CD4-positive, alpha-beta T cell (primary cell): ENCODE measurements at regions not wholly inside any gene's neighbourhood (a gene's known extent, or its start where the extent isn't known, plus 50 kb on each side); places are given as distances from the start of the nearest gene placed in this dataset.

ENCODE experiments used
- ATAC-seq: fragments of 200-7000 bp; cut with Tn5 transposase; one replicate; pipeline ENCODE4 v1.10.0; 2022; ENCODE audit warnings: mild to moderate bottlenecking; ENCODE audit not compliant: poor library complexity
- CTCF ChIA-PET: fragments of 350-600 bp; sonication (Branson Sonifier 250); formaldehyde crosslinking; loops from one replicate; lab custom pipeline; 2021; ENCODE audit warnings: antibody characterized with exemption, inconsistent platforms; lab: Charles Lee
- POLR2A ChIA-PET: fragments of 350-600 bp; sonication (Branson Sonifier 250); formaldehyde crosslinking; loops from one replicate; lab custom pipeline; 2021; ENCODE audit warnings: antibody characterized with exemption, inconsistent platforms; lab: Charles Lee
- DNase-seq, 14 experiments: peaks; one replicate each; pipeline ENCODE4 v3.0.0-alpha.2; 2013 to 2020; ENCODE audit warnings: mixed read lengths in 2 of 14
- H3K27ac ChIP-seq, 2 donors: one replicate each; pipeline versions ENCODE4 v1.5.1 to v1.7.0; 2013; ENCODE audit warnings: low read length in 2 of 2, low read depth in 1 of 2, mild to moderate bottlenecking in 1 of 2
- H3K27me3 ChIP-seq, 2 experiments: 1 replicate in 1 of 2; 2 replicates in 1 of 2; pipeline versions ENCODE4 v1.6.1 to v1.7.0; 2013; ENCODE audit warnings: low read length in 2 of 2, control low read depth in 1 of 2, mild to moderate bottlenecking in 1 of 2, moderate library complexity in 1 of 2; ENCODE audit not compliant: insufficient read depth in 2 of 2, control insufficient read depth in 1 of 2
- H3K36me3 ChIP-seq: one replicate; pipeline ENCODE4 v1.6.1; 2013; ENCODE audit warnings: low read length, control low read depth; ENCODE audit not compliant: insufficient read depth
- H3K4me1 ChIP-seq: one replicate; pipeline ENCODE4 v1.6.1; 2013; ENCODE audit warnings: low read length, control low read depth; ENCODE audit not compliant: insufficient read depth
- H3K4me3 ChIP-seq: one replicate; pipeline ENCODE4 v1.5.1; 2013; ENCODE audit warnings: mild to moderate bottlenecking, low read length, moderate library complexity
- H3K9me3 ChIP-seq, 2 experiments: 1 replicate in 1 of 2; 2 replicates in 1 of 2; pipeline versions ENCODE4 v1.6.1 to v1.7.0; 2013; ENCODE audit warnings: low read length in 2 of 2, mild to moderate bottlenecking in 2 of 2, control low read depth in 1 of 2, moderate library complexity in 1 of 2; ENCODE audit not compliant: control insufficient read depth in 1 of 2, insufficient read depth in 1 of 2
- H3K27ac Mint-ChIP-seq: one replicate; pipeline ENCODE4 v1.8.0; 2020; ENCODE audit warnings: mixed read lengths
- H3K27me3 Mint-ChIP-seq: one replicate; pipeline ENCODE4 v1.8.0; 2021; ENCODE audit warnings: mixed read lengths
- H3K36me3 Mint-ChIP-seq: one replicate; pipeline ENCODE4 v1.8.0; 2021; ENCODE audit warnings: low read depth, mixed read lengths
- H3K4me1 Mint-ChIP-seq: one replicate; pipeline ENCODE4 v1.8.0; 2021; ENCODE audit warnings: low read depth, mixed read lengths
- H3K4me3 Mint-ChIP-seq: one replicate; pipeline ENCODE4 v1.8.0; 2020; ENCODE audit warnings: mild to moderate bottlenecking, mixed read lengths
- H3K9me3 Mint-ChIP-seq: one replicate; pipeline ENCODE4 v1.8.0; 2020; ENCODE audit warnings: mixed read lengths
- CTCF ChIP-seq: fragments of 200-600 bp; IDR thresholded peaks from one replicate; pipeline ENCODE4 v1.8.0; 2022; ENCODE audit warnings: antibody characterized with exemption, mild to moderate bottlenecking
- intact Hi-C, 2 experiments: fragments of 100-400 bp; cut with DNase I in 1 of 2; cut with micrococcal nuclease in 1 of 2; formaldehyde crosslinking; loops; one replicate each; pipeline versions ENCODE4 v1.15.1 to v1.9.0; 2023 to 2025; cut with DNase I, micrococcal nuclease

GRCh38 chr2:217014328-217015105, 154.7 kb upstream of the TNP1 start:
- H3K4me1 Mint-ChIP-seq = no peaks in the 10 kb centered on the region
- no peak overlapping the region for H3K27ac Mint-ChIP-seq
- H3K9me3 Mint-ChIP-seq = no peaks in the 10 kb centered on the region
- no peak overlapping the region for H3K4me3 ChIP-seq
- peaks cover 3 to 6% of the 10 kb centered on the region in 2 experiments for H3K27me3 ChIP-seq
- no peak for TF ChIP-seq CTCF
- intact Hi-C loops = no loop called here
- no peaks in the 10 kb centered on the region for H3K36me3 ChIP-seq
- H3K9me3 ChIP-seq = peaks cover 0 to 7% of the 10 kb centered on the region in 2 experiments
- no peaks in the 10 kb centered on the region for H3K4me1 ChIP-seq
- H3K27me3 Mint-ChIP-seq = peaks cover 26% of the 10 kb centered on the region
- ATAC-seq = no peak
- H3K4me3 Mint-ChIP-seq = no peak overlapping the region
- no peak overlapping the region for H3K27ac ChIP-seq
- CTCF ChIA-PET = no interaction called here
- POLR2A ChIA-PET = no interaction called here
- no peaks in the 10 kb centered on the region for H3K36me3 Mint-ChIP-seq
- DNase-seq = no peak

GRCh38 chr2:217013926-217014325, 154.1 kb upstream of the TNP1 start:
- H3K36me3 Mint-ChIP-seq = no peaks in the 10 kb centered on the region
- Histone ChIP-seq H3K9me3 (peaks cover 0 to 7% of the 10 kb centered on the region in 2 experiments), H3K36me3 (no peaks in the 10 kb centered on the region), H3K27me3 (peaks cover 3 to 6% of the 10 kb centered on the region in 2 experiments), H3K4me1 (no peaks in the 10 kb centered on the region), H3K27ac (no peak overlapping the region), H3K4me3 (no peak overlapping the region)
- H3K4me1 Mint-ChIP-seq = no peaks in the 10 kb centered on the region
- DNase-seq (no peak), ATAC-seq (no peak)
- intact Hi-C loops = no loop called here
- H3K9me3 Mint-ChIP-seq = no peaks in the 10 kb centered on the region
- H3K27ac Mint-ChIP-seq = no peak overlapping the region
- no peak overlapping the region for H3K4me3 Mint-ChIP-seq
- CTCF ChIA-PET = interaction anchor here (1.1 kb wide), 1 partner anchor 30 kb away, joined by 3 read pairs; no protein-coding TSS in a partner anchor
- no peak for TF ChIP-seq CTCF
- POLR2A ChIA-PET = no interaction called here
- H3K27me3 Mint-ChIP-seq = peaks cover 29% of the 10 kb centered on the region

- Mint-ChIP-seq H3K4me3 (no peak overlapping the region), H3K27ac (no peak overlapping the region), H3K36me3 (no peaks in the 10 kb centered on the region), H3K27me3 (peaks cover 33% of the 10 kb centered on the region), H3K4me1 (no peaks in the 10 kb centered on the region), H3K9me3 (no peaks in the 10 kb centered on the region)
- no peaks in the 10 kb centered on the region for H3K4me1 ChIP-seq
- ChIA-PET POLR2A (no interaction called here), CTCF (no interaction called here)
- peaks cover 0 to 7% of the 10 kb centered on the region in 2 experiments for H3K9me3 ChIP-seq
- DNase-seq (no peak), ATAC-seq (no peak)
- intact Hi-C loops = no loop called here
- H3K4me3 ChIP-seq = no peak overlapping the region
- no peak overlapping the region for H3K27ac ChIP-seq
- no peak for TF ChIP-seq CTCF
- H3K36me3 ChIP-seq = no peaks in the 10 kb centered on the region
- peaks cover 0 to 6% of the 10 kb centered on the region in 2 experiments for H3K27me3 ChIP-seq
Observed at GRCh38 chr2:217011576-217011975, 151.7 kb upstream of the TNP1 start.
